SK-N-MC (cell line): ENCODE measurements at regions not wholly inside any gene's neighbourhood (a gene's known extent, or its start where the extent isn't known, plus 50 kb on each side); places are given as distances from the start of the nearest gene placed in this dataset.

ENCODE experiments used
- EZH2 ChIP-seq: fragments of 200-600 bp; sonication (generic); IDR thresholded peaks from one replicate; pipeline ENCODE4 v1.6.1; 2017; ENCODE audit warnings: antibody characterized with exemption
- FOXP2 ChIP-seq: optimal IDR thresholded peaks from 2 replicates; pipeline ENCODE3; 2011; ENCODE audit warnings: mild to moderate bottlenecking, moderate library complexity; ENCODE audit not compliant: insufficient read depth; ENCODE audit errors: extremely low read length, control extremely low read depth
- POLR2AphosphoS5 ChIP-seq: IDR thresholded peaks from 2 replicates; pipeline ENCODE4 v1.6.1; 2012; ENCODE audit warnings: mild to moderate bottlenecking, low read depth, low read length, borderline replicate concordance

- no peak for TF ChIP-seq EZH2
- TF ChIP-seq POLR2AphosphoS5: peak; percentile 36; the same call in 1 of the 2 replicates
- TF ChIP-seq FOXP2: no peak
Observed at GRCh38 chr2:221334481-221335218, 237.5 kb downstream of the EPHA4 start.
